Gastrocnemius medialis (tissue), 4 donors: ENCODE measurements at regions not wholly inside any gene's neighbourhood (a gene's known extent, or its start where the extent isn't known, plus 50 kb on each side); places are given as distances from the start of the nearest gene placed in this dataset.

ENCODE experiments used
- POLR2A ChIP-seq, 2 donors: fragments of 450-650 bp; IDR thresholded peaks; one replicate each; pipeline ENCODE4 v1.6.1; 2017; ENCODE audit warnings: antibody characterized with exemption in 2 of 2, mild to moderate bottlenecking in 2 of 2, moderate library complexity in 2 of 2
- TF ChIP-seq, protein P1 (sequence below), 5 experiments: fragments of 450-650 bp in 3 of 5; fragments of 200-600 bp in 2 of 5; sonication (generic) in 2 of 5; IDR thresholded peaks in 4 of 5; conservative IDR thresholded peaks in 1 of 5; 1 replicate in 4 of 5; 2 replicates in 1 of 5; pipeline ENCODE4 v1.5.1; 2016 to 2019; ENCODE audit warnings: antibody characterized with exemption in 5 of 5, mild to moderate bottlenecking in 3 of 5, moderate library complexity in 3 of 5

DNA sequence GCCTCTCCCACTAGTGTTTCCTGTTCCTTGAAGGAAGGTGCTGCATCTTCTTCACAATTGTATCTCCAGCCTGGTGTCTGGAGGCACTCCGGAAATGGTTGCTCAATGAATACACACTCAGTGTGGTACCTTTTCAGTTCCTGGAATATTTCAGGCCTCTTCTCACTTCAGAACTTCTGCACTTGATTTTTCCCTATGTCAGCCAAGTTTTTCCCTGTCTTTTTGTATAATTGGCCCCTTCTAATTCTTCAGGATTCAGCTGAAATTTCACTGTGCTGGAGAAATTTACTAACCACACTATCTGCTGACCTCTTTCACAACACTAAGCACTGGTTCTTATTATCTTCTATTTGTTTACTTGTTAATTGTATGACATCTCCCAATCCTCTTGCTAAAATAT, 61.2 kb upstream of the MAP10 start:
- TF ChIP-seq, protein P1, sequence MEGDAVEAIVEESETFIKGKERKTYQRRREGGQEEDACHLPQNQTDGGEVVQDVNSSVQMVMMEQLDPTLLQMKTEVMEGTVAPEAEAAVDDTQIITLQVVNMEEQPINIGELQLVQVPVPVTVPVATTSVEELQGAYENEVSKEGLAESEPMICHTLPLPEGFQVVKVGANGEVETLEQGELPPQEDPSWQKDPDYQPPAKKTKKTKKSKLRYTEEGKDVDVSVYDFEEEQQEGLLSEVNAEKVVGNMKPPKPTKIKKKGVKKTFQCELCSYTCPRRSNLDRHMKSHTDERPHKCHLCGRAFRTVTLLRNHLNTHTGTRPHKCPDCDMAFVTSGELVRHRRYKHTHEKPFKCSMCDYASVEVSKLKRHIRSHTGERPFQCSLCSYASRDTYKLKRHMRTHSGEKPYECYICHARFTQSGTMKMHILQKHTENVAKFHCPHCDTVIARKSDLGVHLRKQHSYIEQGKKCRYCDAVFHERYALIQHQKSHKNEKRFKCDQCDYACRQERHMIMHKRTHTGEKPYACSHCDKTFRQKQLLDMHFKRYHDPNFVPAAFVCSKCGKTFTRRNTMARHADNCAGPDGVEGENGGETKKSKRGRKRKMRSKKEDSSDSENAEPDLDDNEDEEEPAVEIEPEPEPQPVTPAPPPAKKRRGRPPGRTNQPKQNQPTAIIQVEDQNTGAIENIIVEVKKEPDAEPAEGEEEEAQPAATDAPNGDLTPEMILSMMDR (IDR thresholded peaks at IDR 0.05 in 4 of 5, conservative IDR thresholded peaks at IDR 0.05 in 1 of 5), result no peak
- no peak for TF ChIP-seq POLR2A (IDR thresholded peaks at IDR 0.05)
